ACC112 (cell line): ENCODE measurements at regions not wholly inside any gene's neighbourhood (a gene's known extent, or its start where the extent isn't known, plus 50 kb on each side); places are given as distances from the start of the nearest gene placed in this dataset.
"Not testable (repeated sequence)": the region's sequence is repeated elsewhere in the genome, so short reads cannot be mapped to it uniquely, and the experiment has no call there.

Experiments
- H2AFZ ChIP-seq: fragments of 200-600 bp; sonication (generic); one replicate; pipeline ENCODE4 v1.6.0; 2017; ENCODE audit warnings: antibody characterized with exemption, low read length; ENCODE audit not compliant: unreplicated experiment
- H3K27ac ChIP-seq: fragments of 200-600 bp; sonication (generic); 2 replicates; pipeline ENCODE4 v1.5.1; 2014; ENCODE audit warnings: low read depth, mild to moderate bottlenecking, antibody characterized with exemption, low read length, moderate library complexity
- H3K27me3 ChIP-seq: fragments of 200-600 bp; sonication (generic); 2 replicates; pipeline ENCODE4 v1.6.1; 2014; ENCODE audit warnings: mild to moderate bottlenecking, antibody characterized with exemption, low read length, moderate library complexity, mixed read lengths; ENCODE audit not compliant: insufficient read depth
- H3K36me3 ChIP-seq: fragments of 200-600 bp; sonication (generic); 2 replicates; pipeline ENCODE4 v1.6.1; 2016; ENCODE audit warnings: mild to moderate bottlenecking, antibody characterized with exemption, low read length, moderate library complexity, mixed read lengths; ENCODE audit not compliant: insufficient read depth
- H3K4me1 ChIP-seq: fragments of 200-600 bp; sonication (generic); one replicate; pipeline ENCODE4 v1.6.1; 2016; ENCODE audit warnings: low read length, mixed read lengths; ENCODE audit not compliant: insufficient read depth, unreplicated experiment, control insufficient read depth
- H3K4me3 ChIP-seq: fragments of 200-600 bp; sonication (generic); 2 replicates; pipeline ENCODE4 v1.5.1; 2014; ENCODE audit warnings: mild to moderate bottlenecking, low read depth, low read length
- H3K79me2 ChIP-seq: fragments of 200-600 bp; sonication (generic); one replicate; pipeline ENCODE4 v1.6.0; 2016; ENCODE audit warnings: low read length; ENCODE audit not compliant: control insufficient read depth, unreplicated experiment, insufficient read depth

DNA sequence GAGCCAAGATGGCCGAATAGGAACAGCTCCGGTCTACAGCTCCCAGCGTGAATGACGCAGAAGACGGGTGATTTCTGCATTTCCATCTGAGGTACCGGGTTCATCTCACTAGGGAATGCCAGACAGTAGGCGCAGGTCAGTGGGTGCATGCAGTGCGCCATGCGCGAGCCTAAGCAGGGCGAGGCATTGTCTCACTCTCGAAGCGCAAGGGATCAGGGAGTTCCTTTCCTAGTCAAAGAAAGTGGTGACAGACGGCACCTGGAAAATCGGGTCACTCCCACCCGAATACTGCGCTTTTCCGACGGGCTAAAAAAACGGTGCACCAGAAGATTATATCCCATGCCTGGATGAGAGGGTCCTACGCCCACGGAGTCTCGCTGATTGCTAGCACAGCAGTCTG is 600.1 kb downstream of the PRR16 start:
- H3K4me1 ChIP-seq, H2AFZ ChIP-seq: not testable (repeated sequence)

DNA sequence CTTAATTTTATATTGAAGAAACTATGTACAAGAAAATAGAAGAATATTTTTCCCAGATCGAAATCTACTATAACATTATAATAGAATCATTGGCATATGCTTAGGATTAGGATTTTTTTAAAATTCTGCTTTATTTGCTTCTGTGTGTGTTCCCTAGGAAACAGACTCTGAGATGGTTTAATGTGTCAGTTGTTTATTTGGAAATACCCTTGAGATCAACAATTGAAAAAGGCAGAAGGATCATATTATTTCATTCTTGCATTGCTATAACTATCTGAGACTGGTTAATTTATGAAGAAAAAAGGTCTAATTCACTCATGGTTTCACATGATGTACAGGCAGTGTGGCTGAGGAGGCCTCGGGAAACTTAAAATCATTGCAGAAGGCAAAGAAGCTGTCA is 622.6 kb downstream of the PRR16 start:
- no peaks in the 10 kb centered on the region for H3K36me3 ChIP-seq
- H2AFZ ChIP-seq, result no peak overlapping the region
- no peaks in the 10 kb centered on the region for H3K27me3 ChIP-seq
- no peak overlapping the region for H3K27ac ChIP-seq
- no peaks in the 10 kb centered on the region for H3K4me1 ChIP-seq
- no peak overlapping the region for H3K4me3 ChIP-seq
- no peaks in the 10 kb centered on the region for H3K79me2 ChIP-seq

More for the DNA sequence above, 600.1 kb downstream of the PRR16 start:
- H3K27ac ChIP-seq, H3K36me3 ChIP-seq, H3K79me2 ChIP-seq, H3K4me3 ChIP-seq, H3K27me3 ChIP-seq: not testable (repeated sequence)

DNA sequence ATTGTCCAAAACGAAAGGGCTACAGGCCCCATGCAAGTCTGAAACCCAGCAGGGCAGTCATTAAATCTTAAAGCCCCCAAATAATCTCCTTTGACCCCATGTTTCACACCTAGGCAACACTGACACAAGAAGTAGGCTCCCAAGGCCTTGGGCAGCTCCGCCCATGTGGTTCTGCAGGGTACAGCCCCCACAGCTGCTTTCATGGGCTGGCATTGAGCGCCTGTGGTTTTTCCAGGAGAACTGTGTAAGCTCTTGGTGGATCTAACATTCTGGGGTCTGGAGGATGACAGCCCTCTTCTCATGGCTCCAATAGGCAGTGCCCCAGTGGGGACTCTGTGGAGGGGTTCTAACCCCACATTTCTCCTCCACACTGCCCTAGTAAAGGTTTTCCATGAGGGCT is 623.5 kb downstream of the PRR16 start:
- Histone ChIP-seq H3K4me3 (no peak overlapping the region), H3K27me3 (no peaks in the 10 kb centered on the region), H3K36me3 (no peaks in the 10 kb centered on the region), H3K4me1 (no peaks in the 10 kb centered on the region), H2AFZ (no peak overlapping the region), H3K27ac (no peak overlapping the region), H3K79me2 (no peaks in the 10 kb centered on the region)

DNA sequence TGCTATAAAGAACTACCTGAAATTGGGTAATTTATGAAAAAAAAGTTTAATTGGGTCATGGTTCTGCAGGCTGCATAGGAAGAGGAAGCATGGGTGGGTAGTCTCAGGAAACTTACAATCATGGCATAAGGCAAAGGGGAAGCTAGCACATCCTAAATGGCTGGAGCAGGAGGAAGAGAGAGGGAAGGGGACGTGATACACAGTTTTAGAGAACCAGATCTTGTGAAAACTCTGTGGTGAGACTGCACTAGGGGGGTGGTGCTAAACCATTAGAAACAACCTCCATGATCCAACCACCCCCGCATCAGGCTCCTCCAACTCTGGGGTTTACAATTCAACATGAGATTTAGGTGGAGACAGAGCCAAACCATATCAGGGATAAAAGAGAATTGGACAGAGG is 624.2 kb downstream of the PRR16 start:
- Histone ChIP-seq H3K36me3 (no peaks in the 10 kb centered on the region), H3K4me3 (no peak overlapping the region), H2AFZ (peak overlapping the region; percentile 38), H3K27me3 (no peaks in the 10 kb centered on the region), H3K79me2 (no peaks in the 10 kb centered on the region), H3K4me1 (no peaks in the 10 kb centered on the region), H3K27ac (no peak overlapping the region)

DNA sequence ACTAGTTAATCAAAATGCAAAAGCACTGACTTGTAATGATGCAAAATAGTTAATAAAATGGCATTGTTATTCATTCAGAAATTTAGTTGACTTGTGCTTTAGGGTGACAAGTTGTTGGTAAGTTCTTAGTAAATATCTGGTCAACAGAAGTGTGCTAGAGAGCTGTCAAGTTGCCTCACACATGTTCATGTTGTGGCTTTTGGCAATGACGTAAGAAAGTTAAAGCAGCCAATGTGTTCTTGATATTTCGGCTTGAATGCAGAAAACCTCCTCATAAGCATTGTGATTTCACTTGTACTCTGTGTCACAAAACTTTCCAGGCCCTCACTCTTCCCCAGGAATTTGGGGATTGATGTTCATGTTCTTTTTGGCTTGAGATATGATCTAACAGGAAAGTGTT is 626.7 kb downstream of the PRR16 start:
- Histone ChIP-seq H3K4me3 (no peak overlapping the region), H3K4me1 (no peaks in the 10 kb centered on the region), H3K36me3 (no peaks in the 10 kb centered on the region), H3K79me2 (no peaks in the 10 kb centered on the region), H3K27me3 (no peaks in the 10 kb centered on the region), H3K27ac (no peak overlapping the region), H2AFZ (no peak overlapping the region)

DNA sequence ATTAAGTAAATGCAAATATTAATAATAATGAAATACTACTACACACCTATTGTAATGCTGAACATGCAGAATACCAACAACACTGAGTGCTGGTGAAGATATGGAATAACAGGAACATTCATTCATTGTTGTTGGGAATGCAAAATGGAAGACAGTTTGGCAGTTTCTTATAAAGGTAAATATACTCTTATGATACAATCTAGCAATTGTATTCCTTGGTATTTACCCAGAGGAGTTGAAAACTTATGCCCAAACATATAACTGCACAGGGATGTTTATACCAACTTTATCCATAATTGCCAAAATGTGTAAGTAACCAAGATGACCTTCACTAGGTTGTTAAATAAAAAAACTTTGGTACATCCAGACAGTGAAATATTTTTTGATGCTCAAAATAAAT is 636.8 kb downstream of the PRR16 start:
- Histone ChIP-seq H3K27me3 (no peaks in the 10 kb centered on the region), H3K4me1 (no peaks in the 10 kb centered on the region), H3K27ac (no peak overlapping the region), H2AFZ (no peak overlapping the region), H3K79me2 (no peaks in the 10 kb centered on the region), H3K36me3 (no peaks in the 10 kb centered on the region), H3K4me3 (no peak overlapping the region)

DNA sequence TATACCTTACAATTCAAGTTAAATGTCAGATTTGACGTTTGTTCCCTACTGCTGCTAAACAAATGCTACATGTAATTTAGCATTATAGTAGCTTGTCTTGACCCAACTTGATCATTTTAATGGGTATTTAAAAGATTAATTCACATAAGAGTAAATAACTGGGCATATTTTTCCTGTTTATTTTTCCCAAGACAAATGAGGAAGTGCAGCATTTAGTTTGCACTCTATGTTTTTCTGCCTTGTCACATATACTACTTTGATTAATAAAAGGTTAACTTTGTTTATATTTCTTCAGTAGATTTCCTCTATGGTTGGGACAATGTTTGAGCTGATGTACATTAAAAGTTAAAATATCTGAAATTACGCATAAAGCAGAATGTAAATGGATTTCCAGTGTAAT is 641.8 kb downstream of the PRR16 start:
- Histone ChIP-seq H3K4me1 (no peaks in the 10 kb centered on the region), H3K27me3 (no peaks in the 10 kb centered on the region), H2AFZ (no peak overlapping the region), H3K27ac (no peak overlapping the region), H3K79me2 (no peaks in the 10 kb centered on the region), H3K4me3 (no peak overlapping the region), H3K36me3 (no peaks in the 10 kb centered on the region)

DNA sequence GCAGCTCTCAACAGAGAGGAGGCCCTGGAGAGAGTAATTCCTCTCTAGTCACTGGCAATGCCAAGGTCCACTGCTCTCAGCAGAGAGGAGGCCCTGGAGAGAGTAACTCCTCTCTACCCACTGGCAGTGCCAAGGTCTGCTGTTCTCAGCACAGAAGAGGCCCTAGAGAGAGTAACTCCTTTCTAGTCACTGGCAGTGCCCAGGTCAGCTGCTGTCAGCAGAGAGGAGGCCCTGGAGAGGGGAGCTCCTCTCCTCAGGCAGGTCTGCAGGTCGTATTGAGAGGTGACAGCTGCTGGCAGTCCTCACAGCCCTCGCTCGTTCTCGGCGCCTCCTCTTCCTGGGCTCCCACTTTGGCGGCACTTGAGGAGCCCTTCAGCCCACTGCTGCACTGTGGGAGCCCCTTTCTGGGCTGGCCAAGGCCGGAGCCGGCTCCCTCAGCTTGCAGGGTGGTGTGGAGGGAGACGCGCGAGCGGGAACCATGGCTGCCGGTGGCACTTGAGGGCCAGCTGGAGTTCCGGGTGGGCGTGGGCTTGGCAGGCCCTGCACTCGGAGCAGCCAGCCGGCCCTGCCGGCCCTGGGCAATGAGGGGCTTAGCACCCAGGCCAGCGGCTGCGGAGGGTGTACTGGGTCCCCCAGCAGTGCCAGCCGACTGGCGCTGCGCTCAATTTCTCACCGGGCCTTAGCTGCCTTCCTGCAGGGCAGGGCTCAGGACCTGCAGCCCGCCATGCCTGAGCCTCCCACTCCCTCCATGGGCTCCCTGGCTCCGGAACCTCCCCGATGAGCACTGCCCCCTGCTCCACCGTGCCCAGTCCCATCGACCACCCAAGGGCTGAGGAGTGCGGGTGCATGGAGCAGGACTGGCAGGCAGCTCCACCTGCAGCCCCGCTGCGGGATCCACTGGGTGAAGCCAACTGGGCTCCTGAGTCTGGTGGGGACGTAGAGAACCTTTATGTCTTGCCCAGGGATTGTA is 642.9 kb downstream of the PRR16 start:
- H3K79me2 ChIP-seq, H2AFZ ChIP-seq, H3K27me3 ChIP-seq, H3K4me3 ChIP-seq, H3K27ac ChIP-seq, H3K4me1 ChIP-seq, H3K36me3 ChIP-seq: not testable (repeated sequence)

DNA sequence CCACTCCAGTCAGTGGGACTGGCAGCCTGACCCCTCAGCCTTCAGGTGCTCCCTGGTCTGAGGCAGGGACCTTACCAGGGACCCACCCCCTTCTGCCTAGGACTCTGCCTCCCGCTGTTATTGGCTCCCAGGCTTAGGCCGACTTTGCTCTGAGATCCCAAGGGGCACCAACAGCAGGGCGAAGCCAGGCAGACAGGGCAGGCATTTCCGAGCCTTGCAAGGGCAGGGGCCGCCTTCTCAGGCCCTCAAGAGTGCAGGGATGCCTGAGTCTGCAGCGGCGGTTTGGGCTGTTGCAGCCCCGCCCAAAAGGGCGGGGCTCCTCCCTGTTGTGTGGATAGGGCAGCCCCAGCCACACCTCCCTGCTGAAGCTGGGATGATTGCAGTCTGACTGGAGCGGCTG is 644.6 kb downstream of the PRR16 start:
- Histone ChIP-seq H3K4me1 (no peaks in the 10 kb centered on the region), H3K27ac (no peak overlapping the region), H3K4me3 (no peak overlapping the region), H3K36me3 (no peaks in the 10 kb centered on the region), H3K27me3 (no peaks in the 10 kb centered on the region), H3K79me2 (no peaks in the 10 kb centered on the region), H2AFZ (no peak overlapping the region)

DNA sequence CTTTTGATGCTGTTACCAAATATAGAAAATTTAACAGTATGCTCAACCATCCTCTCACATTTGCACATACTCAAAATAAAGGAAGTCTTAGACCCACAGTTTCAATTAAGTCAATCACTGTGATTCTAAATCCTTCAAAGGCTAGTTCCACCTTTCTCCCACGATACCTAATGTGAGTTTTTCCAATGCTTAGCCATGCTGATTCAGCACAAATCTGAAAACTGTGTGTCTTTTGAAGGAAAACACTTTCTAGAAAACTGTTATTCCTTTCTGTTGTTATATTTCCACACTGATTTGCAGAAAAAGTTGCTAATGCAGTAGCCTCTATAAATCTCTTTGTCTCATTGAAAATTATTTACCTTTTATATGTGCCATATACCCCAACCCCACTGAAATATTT is 645.7 kb downstream of the PRR16 start:
- no peak overlapping the region for H2AFZ ChIP-seq
- H3K36me3 ChIP-seq, result no peaks in the 10 kb centered on the region
- H3K27me3 ChIP-seq, result no peaks in the 10 kb centered on the region

DNA sequence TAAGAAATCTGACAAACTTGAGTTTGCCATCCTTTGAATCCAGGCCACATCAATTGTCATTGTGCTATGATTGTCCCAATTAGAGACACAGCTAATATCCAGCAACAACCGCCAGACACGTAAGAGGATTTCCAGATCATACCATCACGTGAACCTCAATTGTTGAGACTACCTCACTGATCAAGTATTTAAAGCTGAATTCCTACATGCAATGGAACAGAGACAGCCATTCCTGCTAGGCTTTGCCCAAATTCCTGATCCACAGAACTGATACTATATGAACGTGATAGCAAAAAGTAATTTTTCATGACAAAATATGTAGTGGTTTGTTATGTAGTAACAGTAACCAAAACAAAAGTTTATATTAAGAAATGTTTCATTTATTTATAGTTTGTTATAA is 657.7 kb downstream of the PRR16 start:
- Histone ChIP-seq H3K27ac (no peak overlapping the region), H3K79me2 (no peaks in the 10 kb centered on the region), H3K4me1 (no peaks in the 10 kb centered on the region), H3K4me3 (no peak overlapping the region), H2AFZ (no peak overlapping the region), H3K36me3 (no peaks in the 10 kb centered on the region), H3K27me3 (no peaks in the 10 kb centered on the region)

More for the DNA sequence above, 645.7 kb downstream of the PRR16 start:
- H3K4me3 ChIP-seq, result no peak overlapping the region
- no peak overlapping the region for H3K27ac ChIP-seq
- H3K79me2 ChIP-seq, result no peaks in the 10 kb centered on the region
- H3K4me1 ChIP-seq, result no peaks in the 10 kb centered on the region
